Left lung (tissue), 4 donors: ENCODE measurements at regions not wholly inside any gene's neighbourhood (a gene's known extent, or its start where the extent isn't known, plus 50 kb on each side); places are given as distances from the start of the nearest gene placed in this dataset.

Source experiments
- ATAC-seq: fragments of 200-7000 bp; cut with Tn5 transposase; one replicate; pipeline ENCODE4 v1.9.1; 2020; ENCODE audit warnings: moderate library complexity
- DNase-seq, 4 donors: peaks; one replicate each; pipeline ENCODE4 v3.0.0-alpha.2; 2013 to 2020
- H3K27ac ChIP-seq, 2 donors: fragments of 200-600 bp; sonication (generic) in 1 of 2; one replicate each; pipeline versions ENCODE4 v1.5.0 to v1.8.0; 2020 to 2021
- H3K27me3 ChIP-seq, 2 donors: fragments of 200-600 bp; sonication (generic) in 1 of 2; one replicate each; pipeline versions ENCODE4 v1.5.0 to v1.8.0; 2020 to 2021
- H3K36me3 ChIP-seq, 2 donors: fragments of 200-600 bp; sonication (generic) in 1 of 2; one replicate each; pipeline versions ENCODE4 v1.5.0 to v1.8.0; 2020 to 2021
- H3K4me1 ChIP-seq, 2 donors: fragments of 200-600 bp; one replicate each; pipeline ENCODE4 v1.8.0; 2021
- H3K4me3 ChIP-seq, 2 donors: fragments of 200-600 bp; sonication (generic) in 1 of 2; one replicate each; pipeline versions ENCODE4 v1.5.0 to v1.8.0; 2020 to 2021; ENCODE audit warnings: mild to moderate bottlenecking in 1 of 2
- H3K9me3 ChIP-seq, 2 donors: fragments of 200-600 bp; sonication (generic) in 1 of 2; one replicate each; pipeline versions ENCODE4 v1.5.0 to v1.8.0; 2020 to 2021
- CTCF ChIP-seq, 2 donors: fragments of 200-600 bp; sonication (generic) in 1 of 2; IDR thresholded peaks; one replicate each; pipeline versions ENCODE4 v1.5.0 to v1.8.0; 2021; ENCODE audit warnings: antibody characterized with exemption in 2 of 2
- intact Hi-C, 2 donors: fragments of 100-400 bp; cut with DNase I; formaldehyde crosslinking; loops; one replicate each; pipeline versions ENCODE4 v1.11.2 to v1.14.2; 2022
- donor health status: DM: no; HTN: yes; CAD: no.
- donor health status: DM: no; HTN: no; CAD: no.

GRCh38 chr7:142345811-142346210 is 88.0 kb upstream of the PRSS58 start:
- intact Hi-C loops: loop anchor here in 1 of 2 donors (2.0 kb wide), 1 partner anchor 37 kb away; no protein-coding TSS in a partner anchor
- Histone ChIP-seq H3K4me3 (no peak overlapping the region), H3K9me3 (no peaks in the 10 kb centered on the region)

GRCh38 chr7:142338633-142339501 is 81.0 kb upstream of the PRSS58 start:
- Histone ChIP-seq H3K27me3 (no peaks in the 10 kb centered on the region), H3K4me1 (no peaks in the 10 kb centered on the region), H3K4me3 (no peak overlapping the region), H3K36me3 (no peaks in the 10 kb centered on the region), H3K27ac (no peak overlapping the region), H3K9me3 (no peaks in the 10 kb centered on the region)
- ATAC-seq (no peak), DNase-seq (peak in 1 of 4 donors; percentile 24)
- no peak for TF ChIP-seq CTCF (IDR thresholded peaks at IDR 0.05)
- intact Hi-C loops: no loop called here

More at GRCh38 chr7:142345811-142346210, 88.0 kb upstream of the PRSS58 start:
- Histone ChIP-seq H3K4me1 (no peaks in the 10 kb centered on the region), H3K36me3 (no peaks in the 10 kb centered on the region), H3K27ac (no peak overlapping the region), H3K27me3 (peaks cover 0 to 12% of the 10 kb centered on the region in 2 donors)
- no peak for DNase-seq
- ATAC-seq: no peak
- no peak for TF ChIP-seq CTCF (IDR thresholded peaks at IDR 0.05)

- H3K4me1 ChIP-seq: no peaks in the 10 kb centered on the region
- TF ChIP-seq CTCF (IDR thresholded peaks at IDR 0.05): no peak
- DNase-seq (no peak), ATAC-seq (no peak)
- intact Hi-C loops: no loop called here
- no peaks in the 10 kb centered on the region for H3K27me3 ChIP-seq
- H3K27ac ChIP-seq: no peak overlapping the region
- H3K9me3 ChIP-seq: no peaks in the 10 kb centered on the region
- H3K36me3 ChIP-seq: no peaks in the 10 kb centered on the region
- no peak overlapping the region for H3K4me3 ChIP-seq
Measured at GRCh38 chr7:142337054-142338001, 79.5 kb upstream of the PRSS58 start.

GRCh38 chr7:142334806-142335205 is 76.9 kb upstream of the PRSS58 start:
- no peak overlapping the region for H3K4me3 ChIP-seq
- TF ChIP-seq CTCF (IDR thresholded peaks at IDR 0.05): no peak
- no peak overlapping the region for H3K27ac ChIP-seq
- no peaks in the 10 kb centered on the region for H3K36me3 ChIP-seq
- no peaks in the 10 kb centered on the region for H3K27me3 ChIP-seq
- no peak for DNase-seq
- no peak for ATAC-seq
- intact Hi-C loops: no loop called here
- H3K4me1 ChIP-seq: no peaks in the 10 kb centered on the region
- H3K9me3 ChIP-seq: no peaks in the 10 kb centered on the region

- no peak overlapping the region for H3K27ac ChIP-seq
- no peaks in the 10 kb centered on the region for H3K27me3 ChIP-seq
- TF ChIP-seq CTCF (IDR thresholded peaks at IDR 0.05): no peak
- no peaks in the 10 kb centered on the region for H3K36me3 ChIP-seq
- no peak overlapping the region for H3K4me3 ChIP-seq
- intact Hi-C loops: no loop called here
- no peak for DNase-seq
- H3K4me1 ChIP-seq: no peaks in the 10 kb centered on the region
- no peak for ATAC-seq
- H3K9me3 ChIP-seq: no peaks in the 10 kb centered on the region
Measured at GRCh38 chr7:142334236-142334635, 76.4 kb upstream of the PRSS58 start.
